NCI-H82 treated with DMSO at 0.1 percent for 48 hours (cell line): ENCODE measurements at regions not wholly inside any gene's neighbourhood (a gene's known extent, or its start where the extent isn't known, plus 50 kb on each side); places are given as distances from the start of the nearest gene placed in this dataset.

ENCODE experiments used
- DNase-seq: peaks from one replicate; lab custom pipeline; 2025; ENCODE audit not compliant: unreplicated experiment; lab: John Stamatoyannopoulos, UW

DNA sequence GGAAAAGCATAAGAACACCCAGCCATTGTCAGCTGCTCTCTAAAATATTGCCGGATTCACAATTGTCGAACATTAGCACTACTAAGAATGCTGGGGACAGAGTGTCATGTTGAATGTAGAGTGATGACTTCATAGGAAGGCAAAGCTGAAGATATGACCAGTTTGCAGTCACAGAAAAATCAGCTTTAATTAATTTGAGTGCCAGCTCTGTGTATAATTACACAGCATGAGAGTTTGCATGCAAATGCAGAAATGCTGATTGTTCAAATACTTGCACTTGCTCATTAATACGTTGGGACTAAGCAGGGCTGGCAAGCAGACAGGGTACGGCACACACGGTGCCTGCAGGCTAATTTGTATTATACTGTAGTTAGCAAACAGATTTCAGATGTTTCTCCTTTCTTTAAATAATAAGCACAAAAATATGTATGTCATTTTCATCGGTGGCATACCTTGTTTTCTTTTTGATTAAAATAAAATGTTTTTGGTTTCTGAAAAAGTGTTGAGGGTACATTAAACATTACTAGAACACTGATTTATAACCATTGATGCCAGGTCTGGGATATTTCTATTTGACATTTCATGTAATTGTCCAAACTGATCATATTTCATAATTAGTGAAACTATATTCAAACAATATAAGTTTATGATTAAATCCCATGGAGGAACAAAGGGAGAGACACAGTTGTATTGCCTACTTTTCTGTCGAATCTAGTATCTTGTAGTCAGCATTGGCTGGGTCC is 99.8 kb upstream of the ADGRL2 start:
- DNase-seq, result no peak

DNA sequence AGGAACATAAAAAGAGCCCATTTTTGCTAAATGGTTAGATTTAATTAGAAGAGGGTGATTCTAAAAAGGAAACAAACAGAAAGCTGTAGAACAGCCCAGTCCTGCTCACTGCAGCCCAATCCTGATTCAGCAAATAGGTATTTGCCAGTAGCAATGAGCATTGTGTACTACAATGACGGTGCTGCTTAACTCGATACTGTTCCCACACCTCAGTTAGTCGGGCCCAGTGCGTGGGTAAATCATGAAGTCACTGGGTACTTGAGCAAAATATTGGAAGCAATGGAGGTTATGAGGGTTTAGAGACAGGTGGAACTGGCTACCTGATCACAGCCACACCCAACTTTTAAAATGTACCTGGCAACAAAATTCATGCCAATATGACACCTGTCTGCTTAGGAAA is 101.5 kb upstream of the ADGRL2 start:
- no peak for DNase-seq

- DNase-seq, result no peak
Measured at GRCh38 chr1:81695741-81696140, 105.0 kb upstream of the ADGRL2 start.

- no peak for DNase-seq
Measured at GRCh38 chr1:81693316-81693715, 107.4 kb upstream of the ADGRL2 start.

DNA sequence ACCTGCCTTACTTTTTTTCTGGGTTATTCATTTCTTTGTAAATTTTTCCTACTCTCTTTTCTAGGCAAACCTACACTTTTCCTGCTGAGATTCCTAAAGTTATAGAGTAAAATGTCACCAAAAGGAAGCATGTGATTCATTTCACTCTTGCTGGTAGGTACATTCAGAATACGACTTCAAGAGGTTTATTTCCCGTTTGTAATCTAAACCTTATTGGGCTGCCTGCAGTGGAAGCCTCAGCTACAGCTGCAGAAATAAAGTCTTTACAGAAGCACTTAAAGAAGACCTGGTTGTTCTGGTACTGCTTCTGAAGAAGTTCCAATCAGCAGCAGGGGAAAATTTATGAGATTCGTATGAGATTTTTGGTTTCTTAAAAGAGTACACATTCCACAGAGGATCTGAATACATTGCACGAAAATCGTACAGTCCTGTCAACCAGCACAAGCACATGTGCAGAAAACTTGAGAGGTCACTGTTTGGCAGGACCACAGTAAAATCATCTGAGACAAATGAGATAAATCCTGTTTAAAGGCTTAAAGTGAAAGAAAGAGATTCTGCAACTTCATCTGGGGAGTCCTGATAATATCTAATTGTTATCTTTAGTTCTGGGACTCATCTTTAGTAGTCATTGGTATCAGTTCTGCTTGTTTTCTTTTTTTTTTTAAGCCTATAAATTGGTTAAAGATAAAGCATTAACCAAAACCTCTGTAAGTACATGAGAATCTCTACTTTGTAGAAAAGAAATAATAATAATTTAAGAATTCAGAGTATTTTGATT is 109.9 kb upstream of the ADGRL2 start:
- no peak for DNase-seq

- DNase-seq, result no peak
Measured at GRCh38 chr1:81689531-81689941, 111.2 kb upstream of the ADGRL2 start.

DNA sequence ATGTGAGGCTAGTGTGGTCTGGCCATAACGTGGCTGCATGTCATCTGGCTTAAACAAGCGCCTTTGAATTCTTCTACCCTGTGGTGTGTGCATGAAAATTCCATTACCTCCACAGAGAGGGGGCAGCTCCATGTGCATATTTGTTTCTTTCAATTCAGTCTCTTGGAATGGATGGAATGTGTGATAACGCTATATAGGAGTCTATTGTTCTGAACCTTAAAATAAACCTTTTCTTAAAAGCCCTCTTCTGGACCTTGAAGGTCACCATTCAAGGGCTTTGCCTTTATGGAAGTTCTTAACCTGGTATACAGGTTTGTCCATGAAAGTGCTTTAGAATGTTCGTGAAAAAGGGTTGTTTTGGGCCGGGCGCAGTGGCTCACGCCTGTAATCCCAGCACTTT is 118.2 kb upstream of the ADGRL2 start:
- no peak for DNase-seq

GRCh38 chr1:81681601-81682266 is 119.0 kb upstream of the ADGRL2 start:
- DNase-seq, result no peak

DNA sequence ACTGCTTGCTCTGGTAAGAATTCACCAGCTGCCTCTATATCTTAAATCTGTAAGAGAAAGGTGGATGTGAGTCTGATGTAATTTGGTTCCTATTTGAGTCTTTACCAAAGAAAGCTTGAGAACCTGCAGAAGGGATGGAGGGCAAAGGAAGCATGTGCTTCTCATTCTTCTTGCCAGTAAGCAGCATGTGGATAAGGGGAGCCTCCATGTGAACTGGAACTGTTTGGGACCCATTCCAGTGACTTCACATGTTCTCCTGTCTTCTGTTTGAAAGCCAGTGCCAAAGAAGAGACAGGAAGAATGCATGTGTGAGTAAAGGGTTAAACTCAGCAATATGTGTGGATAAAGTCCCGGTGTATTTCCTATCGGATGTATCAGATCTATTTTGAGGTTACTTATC is 119.6 kb upstream of the ADGRL2 start:
- DNase-seq, result no peak

GRCh38 chr1:81679942-81680341 is 120.8 kb upstream of the ADGRL2 start:
- DNase-seq, result no peak

DNA sequence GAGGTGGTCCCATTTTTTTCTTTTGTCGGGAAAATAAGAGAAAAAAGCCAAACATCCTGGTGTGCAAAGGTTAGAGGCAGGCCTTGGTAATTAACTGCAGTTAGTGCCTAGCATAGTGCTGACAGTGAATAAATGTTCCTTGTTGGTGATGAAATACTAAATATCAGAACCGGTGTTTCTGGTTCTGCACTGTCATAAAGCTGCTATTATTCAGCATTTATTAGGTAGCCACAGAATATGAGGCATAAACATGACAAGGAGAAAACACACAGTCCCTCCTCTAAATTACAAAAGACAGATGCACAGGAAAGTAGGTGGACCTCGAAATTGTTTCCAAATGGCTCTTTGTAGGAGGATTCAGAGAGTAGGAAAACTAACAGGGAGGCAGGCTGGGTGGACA is 122.0 kb upstream of the ADGRL2 start:
- DNase-seq, result no peak

DNA sequence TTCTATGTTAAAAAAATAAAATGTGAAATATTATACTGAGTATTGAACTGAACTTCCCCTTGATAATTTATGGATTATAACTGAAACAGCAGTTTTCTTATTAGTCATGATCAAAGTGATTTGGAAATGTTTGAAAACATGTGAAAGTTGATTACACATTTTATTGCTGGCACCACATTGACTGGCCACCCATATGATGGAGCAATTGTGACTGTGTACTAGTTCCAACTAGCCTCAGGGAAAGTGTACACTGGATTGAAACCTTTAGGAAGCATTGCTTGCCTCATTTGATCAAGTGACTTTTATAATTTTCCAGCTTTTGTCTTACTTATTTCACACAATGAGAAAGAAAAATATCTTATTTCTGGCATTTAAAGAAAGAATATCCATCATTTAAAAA is 128.0 kb upstream of the ADGRL2 start:
- no peak for DNase-seq

- no peak for DNase-seq
Measured at GRCh38 chr1:81671038-81671437, 129.7 kb upstream of the ADGRL2 start.

DNA sequence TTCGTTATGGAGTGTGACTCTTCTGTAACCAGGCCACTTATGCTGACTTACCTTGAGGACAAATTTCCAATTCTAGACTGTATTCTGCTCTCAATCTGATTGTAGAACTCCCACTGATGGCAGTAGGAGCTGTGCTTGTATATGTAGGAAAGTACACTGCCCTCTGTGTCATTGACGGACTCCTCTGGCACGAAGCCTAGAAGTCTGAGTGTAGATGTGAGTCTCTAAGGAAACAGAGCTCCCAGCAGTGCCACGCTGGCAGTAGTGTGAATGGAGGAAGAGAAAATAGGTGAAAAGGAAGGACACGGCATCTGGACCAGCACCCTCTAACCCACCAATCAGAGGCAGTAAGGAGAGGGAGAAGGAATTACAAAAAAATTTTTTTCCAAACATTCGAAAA is 130.4 kb upstream of the ADGRL2 start:
- no peak for DNase-seq

DNA sequence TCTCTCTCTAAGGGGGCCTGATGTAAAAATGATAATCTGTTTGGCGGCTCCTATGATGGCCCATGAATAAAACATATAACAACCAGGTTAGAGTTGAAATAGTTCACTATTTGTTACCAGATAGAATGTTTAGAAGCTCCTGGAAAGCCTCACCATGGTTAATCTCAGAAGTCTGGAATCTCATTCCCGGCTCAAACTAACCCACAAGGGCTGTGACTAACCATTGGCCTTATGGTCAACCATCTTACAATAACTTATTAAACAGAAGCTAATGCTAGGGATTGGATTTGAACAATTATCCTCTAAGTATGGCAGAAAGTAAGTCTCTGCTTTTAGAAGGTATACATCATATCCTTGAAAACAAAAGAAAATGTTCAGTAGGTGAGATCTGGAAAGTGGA is 134.1 kb upstream of the ADGRL2 start:
- DNase-seq, result no peak

DNA sequence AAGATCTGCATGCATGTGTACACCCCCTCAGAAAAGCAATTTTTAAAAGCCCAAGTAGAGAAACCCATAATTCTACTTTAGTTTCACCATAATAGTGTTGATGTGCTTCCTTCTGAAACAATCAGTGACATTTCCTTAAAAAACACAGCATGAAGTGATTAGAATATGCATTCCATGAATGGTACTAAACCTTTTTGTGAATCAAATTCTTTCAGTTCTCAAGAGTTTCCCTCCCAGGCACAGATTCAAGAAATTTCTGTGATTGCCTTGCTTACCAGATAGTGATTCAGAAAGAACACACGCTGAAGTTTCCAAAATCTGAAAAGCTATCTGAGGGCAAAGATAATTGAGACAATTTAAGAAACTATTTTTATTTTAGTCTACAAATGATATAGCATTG is 136.4 kb upstream of the ADGRL2 start:
- no peak for DNase-seq

- DNase-seq, result no peak
Measured at GRCh38 chr1:81662913-81663526, 137.7 kb upstream of the ADGRL2 start.

- DNase-seq, result no peak
Measured at GRCh38 chr1:81660286-81660685, 140.4 kb upstream of the ADGRL2 start.

- DNase-seq, result no peak
Measured at GRCh38 chr1:81654657-81655056, 146.1 kb upstream of the ADGRL2 start.

- no peak for DNase-seq
Measured at GRCh38 chr1:81654147-81654546, 146.6 kb upstream of the ADGRL2 start.

DNA sequence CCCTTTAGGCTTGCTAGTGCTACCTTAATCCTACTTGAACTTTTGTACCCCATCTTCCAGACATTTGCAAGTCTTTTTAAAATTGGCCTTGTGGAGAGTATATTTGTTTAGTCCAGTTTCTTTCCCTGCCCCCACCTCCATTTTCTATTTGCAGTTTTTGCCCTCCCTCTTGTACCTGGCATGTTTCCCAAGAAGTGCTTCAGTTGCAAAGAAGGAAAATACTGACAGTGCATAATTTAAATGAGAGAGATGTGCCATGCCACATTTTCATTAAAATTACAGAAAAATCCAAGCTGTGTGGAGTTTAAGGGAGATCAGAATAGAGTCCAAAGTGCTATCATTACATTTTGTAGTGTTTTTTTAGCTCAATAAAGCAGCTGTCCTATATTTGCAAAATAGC is 150.0 kb upstream of the ADGRL2 start:
- DNase-seq, result no peak

DNA sequence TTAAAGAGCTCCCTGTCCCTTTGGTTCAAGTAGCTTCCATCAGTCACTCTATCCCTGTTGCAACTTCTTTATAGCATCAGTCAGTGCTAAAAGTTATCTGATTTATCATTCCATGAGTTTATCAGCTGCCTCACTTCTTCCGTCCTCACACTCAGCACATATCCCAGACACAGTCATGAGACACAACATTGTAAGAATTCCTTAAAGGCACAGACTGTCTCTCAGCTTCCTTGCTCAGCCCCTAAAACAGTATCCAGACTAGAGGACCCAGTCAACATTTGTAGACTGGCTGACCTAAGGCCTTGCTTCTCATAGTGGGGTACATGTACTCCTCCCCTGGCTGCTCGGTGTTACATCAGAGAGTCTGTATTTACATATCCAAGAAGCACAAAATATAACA is 164.9 kb upstream of the ADGRL2 start:
- no peak for DNase-seq
